HG03342 (cell line): ENCODE measurements at regions not wholly inside any gene's neighbourhood (a gene's known extent, or its start where the extent isn't known, plus 50 kb on each side); places are given as distances from the start of the nearest gene placed in this dataset.
"Not testable (repeated sequence)": the region's sequence is repeated elsewhere in the genome, so short reads cannot be mapped to it uniquely, and the experiment has no call there.

Experiments
- ATAC-seq: cut with Tn5 transposase; IDR thresholded peaks from one replicate; pipeline ENCODE4 v1.9.1; 2021; ENCODE audit warnings: mild to moderate bottlenecking, moderate library complexity; ENCODE audit not compliant: unreplicated experiment

DNA sequence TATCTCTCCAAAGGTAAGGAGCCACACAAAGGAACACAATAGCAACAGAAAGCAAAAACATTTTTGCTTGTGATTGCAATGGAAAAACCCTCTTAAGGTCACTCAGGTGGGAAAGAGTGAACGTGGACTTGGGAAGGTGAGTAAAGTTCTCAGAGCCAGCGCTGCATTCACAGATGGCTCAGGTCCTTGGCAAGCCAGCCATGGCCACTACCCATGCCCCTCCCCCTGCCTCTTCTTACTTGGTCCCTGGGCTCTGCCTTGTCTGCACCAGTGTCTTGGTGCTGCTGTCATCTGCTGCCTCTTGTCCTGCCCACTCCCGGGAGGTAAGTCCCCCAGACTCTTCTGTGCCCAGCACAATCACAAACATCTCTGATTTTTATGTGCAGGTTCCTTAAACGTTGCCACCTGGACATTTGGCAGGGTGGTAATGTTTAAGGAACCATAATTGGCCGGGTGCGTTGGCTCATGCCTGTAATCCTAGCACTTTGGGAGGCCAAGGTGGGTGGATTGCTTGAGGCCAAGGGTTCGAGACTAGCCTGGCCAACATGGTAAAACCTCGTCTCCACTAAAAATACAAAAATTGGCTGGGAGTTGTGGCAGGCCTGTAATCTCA lies 74.6 kb downstream of the FEM1C start:
- ATAC-seq: no peak

DNA sequence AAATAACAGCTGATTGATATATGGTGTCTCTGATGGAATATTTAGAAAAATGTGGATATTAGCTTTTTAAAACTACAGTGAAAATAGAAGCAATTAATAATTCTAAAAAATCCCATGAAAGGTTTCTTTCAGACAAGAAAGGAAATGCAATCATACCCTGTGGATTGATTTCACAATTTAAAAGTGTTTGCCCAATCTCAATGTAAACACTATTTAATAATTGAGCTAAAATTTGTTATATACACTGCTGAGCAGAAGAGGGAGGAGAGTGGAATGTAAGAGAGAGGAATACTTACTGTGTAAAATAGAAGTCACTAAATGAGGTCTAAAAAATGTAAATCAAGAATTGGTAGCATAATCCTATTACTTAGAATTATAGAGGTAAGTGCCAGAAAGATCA lies 76.9 kb downstream of the FEM1C start:
- no peak for ATAC-seq

DNA sequence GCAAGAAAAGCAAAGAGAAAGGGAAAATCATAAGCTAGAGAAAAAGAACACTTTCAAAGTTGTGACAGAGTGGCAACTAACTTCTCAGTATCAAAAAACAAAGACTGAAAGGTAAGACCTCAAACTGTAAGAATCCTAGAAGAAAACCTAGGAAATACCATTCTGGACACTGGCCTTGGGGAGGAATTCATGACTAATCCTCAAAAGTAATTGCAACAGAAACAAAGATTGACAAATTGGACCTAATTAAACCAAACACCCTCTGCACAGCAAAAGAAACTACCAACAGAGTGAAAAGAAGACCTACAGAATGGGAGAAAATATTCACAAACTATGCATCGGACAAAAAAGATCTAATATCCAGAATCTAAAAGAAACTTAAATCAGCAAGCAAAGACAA lies 79.1 kb downstream of the FEM1C start:
- ATAC-seq: no peak

DNA sequence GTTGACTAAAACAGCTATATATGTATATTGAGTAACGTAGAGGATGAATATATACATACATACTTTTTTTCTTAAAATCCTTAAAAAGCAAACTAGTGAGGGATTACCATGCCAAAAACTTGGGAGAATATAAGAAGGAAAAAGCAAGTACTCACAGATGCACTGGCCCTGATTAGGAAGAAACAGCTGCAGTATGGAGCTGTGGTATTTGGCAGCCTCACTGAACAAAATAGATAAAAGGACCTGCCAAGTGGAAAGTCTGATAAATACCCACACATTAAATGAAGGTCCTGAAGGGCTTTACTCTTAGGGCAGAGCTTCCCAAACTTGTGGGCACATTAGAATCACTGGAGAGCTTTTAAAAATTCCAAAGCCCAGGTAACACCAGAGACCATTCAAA lies 80.6 kb downstream of the FEM1C start:
- ATAC-seq: no peak

DNA sequence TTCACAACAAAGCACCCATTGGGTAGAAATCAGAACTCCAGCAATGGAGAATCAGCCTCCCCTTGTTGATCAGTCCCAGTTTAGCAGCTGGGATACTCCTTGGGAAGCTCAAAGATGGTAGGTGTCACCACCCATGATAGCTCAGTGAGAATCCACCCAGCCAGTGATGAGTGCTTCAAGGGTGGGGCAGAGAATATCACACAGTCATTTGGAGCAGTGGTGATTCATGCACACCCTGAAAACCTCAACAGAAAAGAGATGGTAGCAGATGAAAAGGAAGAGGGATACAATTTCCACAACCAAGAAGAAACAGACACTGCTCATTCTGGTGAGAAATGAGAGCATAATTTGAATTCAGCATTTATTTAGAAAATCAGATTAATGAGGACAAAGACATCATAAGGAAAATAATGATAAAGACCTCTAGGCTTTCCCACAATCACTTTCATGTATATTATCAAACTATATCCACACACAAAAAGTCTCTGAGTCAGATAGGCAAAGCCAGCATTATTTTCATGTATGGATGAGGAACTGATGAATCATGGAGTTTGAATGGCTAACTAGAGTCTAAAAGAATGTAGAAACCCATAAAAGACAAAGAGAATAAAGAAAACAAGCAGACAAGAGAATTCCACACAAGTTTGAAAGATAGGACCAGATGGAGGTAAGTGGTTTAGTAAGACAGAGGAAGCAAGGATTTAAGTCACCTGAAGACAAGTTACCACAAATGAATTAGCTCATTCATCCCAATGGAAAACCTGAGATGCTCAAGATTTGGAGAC lies 82.9 kb downstream of the FEM1C start:
- ATAC-seq: peak; percentile 49

DNA sequence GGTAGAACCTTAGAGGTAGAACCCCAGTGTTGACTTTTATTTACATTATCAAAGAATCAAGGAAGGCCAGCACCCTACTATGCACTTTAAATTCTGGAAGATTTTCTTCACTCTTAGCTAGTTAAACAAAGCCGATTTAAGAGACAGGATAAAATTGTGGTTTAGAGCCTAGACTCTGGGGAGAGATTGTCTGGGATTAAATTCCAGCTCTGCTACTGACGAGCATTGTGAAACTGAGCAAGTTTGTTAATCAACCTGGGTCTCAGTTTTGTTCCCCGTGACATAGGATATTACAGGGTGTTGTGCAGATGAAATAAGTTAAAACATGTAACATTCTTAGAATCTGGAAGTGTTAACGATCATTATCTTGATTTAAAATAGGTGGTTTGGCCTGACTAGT lies 83.5 kb downstream of the FEM1C start:
- ATAC-seq: no peak

DNA sequence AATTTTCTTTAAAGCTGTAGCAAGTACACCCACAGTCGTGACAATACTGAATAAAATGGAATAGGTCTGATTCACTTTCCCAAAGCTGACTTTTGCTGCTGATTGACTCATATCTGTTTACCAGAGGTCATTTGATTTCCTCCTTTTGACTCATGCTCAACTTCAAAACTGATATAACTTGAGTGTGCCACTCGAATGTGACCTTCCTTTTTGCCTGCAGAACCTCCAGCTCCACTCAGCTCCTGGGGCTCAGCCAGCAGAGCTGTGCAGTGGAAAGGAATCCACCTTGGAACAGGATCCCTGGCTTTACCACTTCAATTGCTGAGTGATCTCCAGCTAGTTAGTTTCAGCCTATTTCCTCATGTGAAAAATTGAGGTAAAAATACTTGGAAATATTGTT lies 84.1 kb downstream of the FEM1C start:
- no peak for ATAC-seq

DNA sequence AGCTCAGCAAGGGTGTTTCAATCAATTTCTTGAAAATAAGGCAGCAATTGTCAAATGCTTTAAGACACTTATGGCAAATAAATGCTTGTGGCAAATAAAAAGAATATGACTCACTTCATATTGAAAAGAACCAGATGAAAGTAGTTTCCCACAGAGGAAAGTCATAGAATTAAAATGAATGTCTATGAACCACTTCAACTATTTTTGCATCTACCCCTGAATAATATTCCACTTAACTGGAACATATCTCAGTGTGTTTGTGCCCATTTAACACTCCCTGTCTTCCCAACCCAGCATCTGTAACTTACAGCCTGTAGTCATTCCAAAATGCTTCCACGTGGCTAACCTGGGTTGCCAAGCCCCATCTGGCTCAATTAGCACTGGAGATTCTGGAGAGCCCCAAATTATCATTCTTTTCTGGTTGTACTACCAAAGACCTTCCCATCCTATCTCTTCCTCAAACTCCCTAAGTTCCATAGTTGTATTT lies 84.7 kb downstream of the FEM1C start:
- no peak for ATAC-seq

DNA sequence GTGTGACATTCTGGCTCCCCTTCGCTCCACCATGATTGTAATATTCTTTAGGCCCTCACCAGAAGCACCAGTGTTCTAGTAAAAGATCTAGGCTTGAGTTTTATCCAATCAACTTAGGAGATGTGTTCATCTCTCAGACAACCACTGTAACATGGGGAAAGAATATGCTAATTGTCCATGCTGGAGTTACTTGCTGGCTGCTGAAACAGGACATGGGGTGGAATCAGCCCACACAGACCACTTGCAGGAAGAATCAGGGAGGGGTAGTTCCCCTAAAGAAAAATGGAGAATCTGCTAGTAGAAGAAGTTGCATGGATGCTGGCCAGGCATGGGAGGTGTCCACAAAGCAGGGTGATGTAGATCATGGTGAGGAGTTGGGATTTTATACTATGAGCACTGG lies 86.2 kb downstream of the FEM1C start:
- ATAC-seq: no peak

DNA sequence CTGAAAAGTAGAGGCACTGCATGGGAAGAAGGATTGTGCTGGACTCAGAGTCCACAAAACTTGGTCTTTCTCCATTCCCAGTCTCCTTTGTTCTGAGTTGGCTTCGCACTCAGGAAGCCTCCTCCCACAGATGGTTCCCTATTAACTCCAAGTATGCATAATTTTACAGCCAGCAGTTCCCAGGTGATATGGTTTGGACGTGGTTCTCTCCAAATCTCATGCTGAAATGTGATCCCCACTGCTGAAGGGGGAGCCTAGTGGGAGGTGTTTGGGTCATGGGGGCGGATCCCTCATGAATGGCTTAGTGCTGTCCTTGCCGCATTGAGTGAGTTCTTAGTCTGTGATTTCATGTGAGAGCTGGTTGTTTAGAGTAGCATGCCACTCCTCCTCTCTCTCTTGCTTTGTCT lies 86.6 kb downstream of the FEM1C start:
- no peak for ATAC-seq

DNA sequence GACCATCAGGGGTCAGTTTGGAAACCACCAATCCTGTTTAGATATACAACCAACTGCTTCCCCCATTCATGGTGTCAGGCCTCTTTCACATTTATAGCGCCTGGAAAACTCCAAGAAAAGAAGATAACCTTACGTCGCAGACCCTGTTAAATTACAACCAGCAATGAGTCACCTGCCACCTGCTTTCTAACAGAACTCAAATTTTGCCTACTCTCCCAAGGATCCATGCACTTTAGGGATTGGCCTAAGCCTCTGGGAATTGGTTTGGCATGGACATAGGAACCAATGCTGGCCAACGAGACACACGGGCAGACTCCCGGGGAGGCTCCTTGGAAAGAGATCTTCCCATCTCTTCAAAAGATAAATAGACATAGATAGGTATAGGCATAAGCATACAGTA lies 87.0 kb downstream of the FEM1C start:
- no peak for ATAC-seq

DNA sequence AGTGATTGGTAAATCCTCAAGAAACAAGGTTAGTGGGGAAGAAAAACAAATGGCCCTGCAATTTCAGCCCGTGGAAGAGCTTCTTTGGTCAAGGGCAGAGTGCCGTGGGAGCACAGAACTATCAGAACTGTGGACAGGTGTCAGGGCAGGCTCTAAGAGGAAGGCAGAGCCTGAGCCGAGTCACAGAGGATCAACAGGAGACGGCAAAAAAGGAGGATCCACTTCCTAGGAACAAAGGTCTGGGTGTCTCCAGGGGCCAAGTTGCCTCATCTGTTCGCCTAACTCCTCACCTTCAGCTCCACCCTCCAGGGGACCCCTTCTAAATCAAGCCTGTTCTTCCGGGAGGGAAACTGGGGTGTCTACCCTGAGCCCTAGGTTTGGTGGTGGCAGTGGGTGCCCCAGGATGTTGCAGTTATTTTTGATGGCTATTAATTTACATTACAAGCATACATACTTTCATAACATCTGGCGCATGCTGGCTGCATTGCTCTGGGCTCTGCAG lies 88.0 kb downstream of the FEM1C start:
- no peak for ATAC-seq

DNA sequence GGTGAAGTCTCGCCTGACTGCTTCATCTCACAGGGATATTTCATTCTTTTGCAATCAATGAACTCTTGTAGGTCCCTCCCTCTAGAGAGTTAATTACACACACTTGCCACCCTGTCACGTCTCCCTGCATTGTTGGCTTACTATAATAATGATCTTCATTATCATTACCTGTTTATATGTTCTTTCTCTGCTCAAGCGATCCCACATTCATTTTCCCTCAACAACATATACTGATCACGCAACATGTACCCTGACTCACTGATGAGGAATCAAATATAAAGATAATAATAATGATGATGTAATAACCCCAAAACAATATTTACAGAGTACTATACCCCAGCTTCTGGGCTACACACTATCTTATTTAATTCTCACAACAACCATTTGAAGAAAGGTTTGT lies 88.5 kb downstream of the FEM1C start:
- no peak for ATAC-seq

DNA sequence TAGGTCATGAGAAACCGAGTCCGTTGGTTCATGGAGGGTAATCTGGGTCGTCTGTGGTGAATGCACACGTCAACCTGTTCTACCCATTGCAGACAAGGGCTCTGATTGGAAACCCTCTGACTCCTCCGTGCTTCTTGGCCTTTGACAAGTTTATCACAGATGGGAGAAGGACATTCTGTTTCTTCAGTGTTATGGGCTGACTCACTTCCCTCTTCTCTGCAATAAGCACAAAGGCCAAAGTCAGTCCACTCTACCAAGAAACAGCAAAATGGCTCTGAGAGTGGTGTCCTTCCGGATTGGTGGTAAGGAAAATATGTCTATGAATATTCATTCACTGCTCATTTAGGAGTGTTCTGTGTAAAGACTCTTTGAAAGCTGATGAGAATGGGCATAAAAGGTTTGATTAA lies 89.3 kb downstream of the FEM1C start:
- no peak for ATAC-seq

DNA sequence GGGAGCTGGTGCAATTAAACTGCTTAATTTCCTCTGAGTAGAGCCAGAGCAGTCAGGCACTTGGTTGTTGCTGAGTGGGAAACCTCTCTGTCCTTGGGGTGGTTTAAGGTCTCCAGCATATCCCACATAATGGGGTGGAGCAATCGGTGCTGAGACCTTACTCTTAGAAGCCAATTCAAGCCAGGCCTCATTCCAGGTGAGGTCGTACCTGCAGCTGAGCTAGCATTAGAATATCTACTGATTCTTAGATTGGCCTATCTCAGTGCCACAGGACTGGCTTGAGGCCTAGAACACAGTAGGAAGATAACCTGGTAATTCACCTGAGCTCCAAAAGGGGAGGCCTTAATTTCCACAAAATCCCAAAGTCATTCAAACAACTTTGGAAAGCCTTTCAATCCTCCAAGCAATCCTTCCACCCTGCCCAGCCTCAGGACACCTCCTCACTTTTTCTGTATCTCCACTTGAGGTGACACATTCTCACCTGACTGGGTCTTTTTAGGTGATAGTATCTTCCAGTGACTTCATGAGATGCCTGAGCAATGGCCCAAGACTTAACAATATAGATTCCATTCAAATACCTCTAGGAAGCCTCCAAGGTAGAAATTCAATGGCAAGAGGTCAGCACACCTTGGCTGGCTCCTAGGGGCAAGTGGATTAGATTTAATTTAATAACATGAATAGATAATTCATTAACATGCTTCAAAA lies 91.0 kb downstream of the FEM1C start:
- no peak for ATAC-seq

DNA sequence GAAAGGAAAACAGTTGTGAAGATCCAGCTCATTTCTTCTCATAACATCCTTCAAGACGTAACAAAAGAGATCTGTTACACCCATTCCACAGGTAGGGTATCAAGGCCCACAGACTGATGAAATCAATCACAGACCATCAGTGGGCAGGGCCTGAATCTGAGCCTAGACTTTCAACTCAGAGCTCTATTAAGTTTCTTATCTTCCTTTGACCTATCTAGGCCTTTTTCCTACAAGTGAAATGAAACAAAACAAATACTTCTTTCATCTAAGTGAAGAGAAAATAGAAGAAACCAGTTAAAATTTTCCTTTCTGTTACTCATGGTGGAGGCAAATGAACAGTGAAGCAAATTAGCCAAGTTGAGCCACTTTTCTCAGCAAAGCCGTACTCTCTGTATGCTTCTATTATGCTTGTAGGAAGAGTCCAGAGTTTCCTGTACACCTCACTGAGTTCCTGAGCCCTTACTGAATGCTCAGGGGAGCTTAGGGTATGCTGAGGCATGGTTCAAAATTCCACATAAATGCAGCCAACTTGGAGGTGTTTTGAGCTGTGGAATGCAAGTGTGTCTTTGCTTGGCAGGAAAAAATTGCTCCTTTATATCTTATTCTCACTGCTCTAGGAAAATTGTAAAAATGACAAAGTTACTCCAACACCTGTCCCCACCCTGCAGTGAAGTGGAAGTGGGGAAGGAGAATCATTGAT lies 91.9 kb downstream of the FEM1C start:
- ATAC-seq: no peak

DNA sequence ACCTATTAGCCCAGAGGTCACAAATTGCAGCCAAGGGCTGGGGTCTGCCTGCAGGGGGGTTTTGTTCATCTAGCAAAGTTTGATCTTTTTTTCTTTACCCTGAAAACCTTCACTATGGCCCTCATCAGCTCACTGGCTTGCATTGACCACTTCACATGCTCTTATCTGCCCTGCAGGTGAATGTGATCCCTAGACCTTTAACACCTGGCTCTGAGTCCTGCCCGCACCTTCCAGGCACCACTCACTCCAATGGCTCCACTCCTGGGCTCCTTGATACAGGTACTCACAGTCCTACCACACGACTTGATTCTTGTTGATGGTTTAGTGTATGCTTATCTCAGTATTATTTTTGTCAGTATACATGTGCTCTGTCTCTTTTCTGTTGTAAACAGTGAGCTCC lies 92.5 kb downstream of the FEM1C start:
- ATAC-seq: no peak

DNA sequence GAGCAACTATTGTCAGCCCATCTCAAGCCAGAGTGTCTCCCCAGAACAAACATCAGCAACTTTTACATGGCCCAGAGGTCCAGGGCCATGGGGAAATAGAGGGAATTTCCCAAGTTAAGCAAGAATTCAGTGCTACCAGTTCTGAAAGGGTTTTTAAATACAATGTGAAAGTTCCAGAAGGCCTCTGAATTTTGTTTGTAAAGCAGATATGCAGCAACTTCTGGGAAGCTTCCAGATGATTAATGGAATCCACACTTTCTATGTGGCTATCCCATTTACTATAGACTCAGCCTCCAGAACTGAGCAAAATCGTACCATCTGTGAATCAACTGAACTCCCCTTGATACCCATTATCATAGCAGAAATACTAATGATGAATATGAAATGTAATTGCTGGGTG lies 93.8 kb downstream of the FEM1C start:
- ATAC-seq: peak; percentile 58

DNA sequence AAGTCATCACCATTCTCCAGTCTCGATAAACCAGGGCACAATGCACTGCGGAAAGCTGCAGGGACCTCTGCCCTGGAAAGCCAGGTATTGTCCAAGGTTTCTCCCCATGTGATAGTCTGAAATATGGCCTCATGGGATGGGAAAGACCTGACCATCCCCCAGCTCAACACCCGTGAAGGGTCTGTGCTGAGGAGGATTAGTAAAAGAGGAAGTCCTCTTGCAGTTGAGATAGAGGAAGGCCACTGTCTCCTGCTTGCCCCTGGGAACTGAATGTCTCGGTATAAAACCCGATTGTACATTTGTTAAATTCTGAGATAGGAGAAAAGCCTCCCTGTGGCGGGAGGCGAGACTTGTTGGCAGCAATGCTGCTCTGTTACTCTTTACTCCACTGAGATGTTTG lies 95.9 kb downstream of the FEM1C start:
- not testable (repeated sequence) for ATAC-seq

DNA sequence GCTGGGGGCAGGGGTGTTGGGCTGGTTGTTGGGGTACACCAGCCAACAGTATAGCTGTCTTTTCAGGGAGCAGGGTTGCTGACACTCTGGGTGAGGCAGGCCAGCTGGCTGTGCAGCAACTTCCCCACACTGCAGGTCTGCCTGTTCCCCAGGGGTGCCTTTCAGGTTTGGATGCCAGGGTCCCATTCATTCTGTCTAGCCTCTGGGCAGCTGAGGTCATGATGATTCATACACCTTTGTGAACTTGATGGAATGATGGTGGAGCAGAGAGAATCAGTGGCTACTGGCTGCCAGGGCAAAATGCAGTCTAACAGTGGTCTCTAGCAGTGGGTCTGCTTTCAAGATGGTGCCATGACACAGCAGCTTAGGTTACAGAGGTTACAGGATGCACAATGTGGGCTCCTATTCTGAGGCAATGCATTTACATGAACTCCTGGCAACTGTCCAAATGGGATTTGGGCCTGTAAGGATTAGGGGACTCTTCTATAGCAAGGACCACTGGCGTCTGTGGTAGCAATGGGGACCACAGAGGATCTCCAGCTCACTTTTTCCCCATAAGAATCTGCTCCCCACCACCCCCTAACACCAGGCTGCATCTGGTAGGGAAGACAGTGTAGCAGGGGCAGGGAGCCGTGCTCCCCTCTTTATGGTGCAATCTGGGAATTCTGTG lies 103.7 kb downstream of the FEM1C start:
- no peak for ATAC-seq

DNA sequence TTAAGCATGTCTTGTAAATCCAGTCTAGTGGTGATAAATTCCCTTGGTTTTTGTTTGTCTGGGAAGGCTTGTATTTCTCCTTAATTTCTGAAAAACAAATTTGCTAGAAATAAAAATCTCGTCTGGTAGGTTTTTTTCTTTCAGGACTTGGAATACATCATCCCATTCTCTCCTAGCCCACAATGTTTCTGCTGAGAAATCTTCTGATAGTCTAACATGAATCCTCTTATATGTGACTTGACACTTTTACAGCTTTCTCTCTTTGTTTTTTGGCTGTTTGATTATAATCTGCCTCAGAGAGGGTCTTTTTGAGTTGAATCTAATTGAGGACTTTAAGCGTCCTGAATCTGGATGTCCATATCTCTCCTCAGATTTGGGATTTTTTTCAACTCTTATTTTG lies 104.9 kb downstream of the FEM1C start:
- ATAC-seq: no peak
